ENCODE measurements at regions not wholly inside any gene's neighbourhood (a gene's known extent, or its start where the extent isn't known, plus 50 kb on each side); places are given as distances from the start of the nearest gene placed in this dataset.
"Not testable (repeated sequence)": the region's sequence is repeated elsewhere in the genome, so short reads cannot be mapped to it uniquely, and the experiment has no call there.

DNA sequence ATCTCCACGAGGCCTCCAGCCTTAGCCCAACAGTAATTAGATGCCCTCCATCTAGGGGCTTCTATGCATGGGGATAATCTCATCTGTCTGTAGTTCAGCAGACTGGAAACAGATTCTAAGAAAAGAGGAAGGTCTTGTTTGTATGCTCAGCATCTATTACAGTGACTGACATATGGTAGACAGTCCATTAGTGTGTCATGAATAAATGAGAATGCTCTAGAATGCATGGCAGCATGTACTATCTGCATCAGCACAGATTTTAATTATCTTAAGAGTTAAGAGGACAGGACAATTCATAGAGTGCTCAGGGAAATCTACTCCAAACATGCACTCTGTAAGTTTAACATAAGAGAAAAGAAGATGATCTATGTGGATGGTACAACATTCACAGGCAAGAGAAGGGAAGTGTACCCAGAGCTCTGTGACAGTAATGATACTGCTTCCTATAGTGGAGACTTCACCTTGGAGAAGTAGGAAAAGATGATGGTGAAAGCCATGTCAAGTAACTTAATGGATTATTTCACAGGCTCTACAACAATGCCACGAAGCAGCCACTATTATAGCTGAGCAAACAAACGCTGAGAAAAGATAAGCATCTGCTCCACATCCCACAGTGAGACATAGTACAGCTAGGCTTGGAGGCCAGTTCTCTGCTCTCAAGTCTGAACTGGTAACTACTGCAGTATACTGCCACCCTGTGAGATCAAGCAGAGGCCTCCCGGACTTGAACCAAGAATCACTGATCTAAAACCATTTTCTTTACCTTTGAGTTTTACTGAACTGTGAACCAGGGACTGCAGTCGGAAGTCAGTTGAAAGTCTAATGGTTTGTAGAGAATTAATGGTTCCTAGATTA is 309.2 kb upstream of the SPTLC3 start:
- peak in 1 of 2 experiments; percentile 11 for DNase-seq

DNA sequence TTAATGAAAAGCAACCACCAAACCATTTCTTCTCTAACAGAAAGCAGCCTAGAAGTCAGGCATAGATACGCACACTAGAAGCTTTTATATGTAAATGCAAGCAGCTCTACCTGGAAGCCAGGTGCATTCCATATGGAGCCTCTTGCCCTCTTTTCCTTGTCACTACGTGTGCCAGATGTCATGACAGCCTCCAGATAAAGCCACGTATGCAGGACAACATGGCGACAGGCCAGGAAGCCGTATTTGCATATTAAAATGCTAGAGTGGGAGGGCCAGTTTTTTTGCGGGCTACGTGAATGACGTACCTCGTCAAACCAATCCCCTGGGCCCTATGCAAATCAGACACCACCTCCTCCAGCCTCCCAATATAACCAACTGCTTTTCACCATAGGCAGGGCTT is 308.1 kb upstream of the SPTLC3 start:
- DNase-seq = peak in 1 of 2 experiments; percentile 18

- DNase-seq = no peak
Observed at GRCh38 chr20:12702312-12702711, 306.5 kb upstream of the SPTLC3 start.

- no peak for DNase-seq
Observed at GRCh38 chr20:12715371-12715770, 293.4 kb upstream of the SPTLC3 start.

GRCh38 chr20:12715991-12716680 is 292.6 kb upstream of the SPTLC3 start:
- no peak for DNase-seq

DNA sequence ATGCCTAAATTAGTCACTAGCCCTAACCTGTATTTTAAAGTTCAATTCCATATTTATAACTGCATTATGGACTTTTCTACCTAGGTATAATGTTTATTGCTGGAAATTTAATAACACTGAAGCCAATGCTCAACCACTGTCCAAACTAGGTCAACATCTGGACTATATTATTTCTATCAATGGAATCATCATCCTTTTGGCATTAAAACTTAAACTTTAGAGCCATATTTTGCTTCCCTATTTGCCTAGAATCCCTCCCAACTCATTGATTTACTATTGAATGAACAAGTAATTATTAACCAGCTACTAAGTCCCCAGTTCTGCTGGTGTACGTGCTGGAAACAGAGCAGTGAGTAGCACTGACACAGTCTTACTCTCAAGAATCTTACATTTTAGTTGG is 291.7 kb upstream of the SPTLC3 start:
- no peak for DNase-seq

- DNase-seq = no peak
Observed at GRCh38 chr20:12718619-12719018, 290.2 kb upstream of the SPTLC3 start.

GRCh38 chr20:12721636-12722035 is 287.1 kb upstream of the SPTLC3 start:
- no peak for DNase-seq

DNA sequence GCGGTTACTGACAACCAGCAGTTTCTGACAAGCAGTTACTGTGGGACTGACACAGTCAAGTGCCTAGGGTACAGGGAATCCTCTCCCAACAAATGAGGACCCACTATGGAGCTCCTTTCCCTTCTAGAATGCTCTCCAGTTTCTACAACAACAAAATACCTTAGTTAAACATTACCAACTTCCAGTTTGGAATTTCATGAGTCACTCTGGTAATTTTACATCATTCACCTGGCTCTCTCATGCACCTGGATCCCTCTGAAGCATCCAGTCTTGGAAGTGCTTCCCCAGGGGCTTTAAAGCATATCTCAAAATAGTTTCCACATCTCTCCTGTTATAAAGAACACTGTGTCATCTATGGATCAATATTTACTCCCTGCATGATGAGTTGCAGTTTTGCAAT is 286.7 kb upstream of the SPTLC3 start:
- no peak for DNase-seq

- no peak for DNase-seq
Observed at GRCh38 chr20:12723811-12724210, 285.0 kb upstream of the SPTLC3 start.

DNA sequence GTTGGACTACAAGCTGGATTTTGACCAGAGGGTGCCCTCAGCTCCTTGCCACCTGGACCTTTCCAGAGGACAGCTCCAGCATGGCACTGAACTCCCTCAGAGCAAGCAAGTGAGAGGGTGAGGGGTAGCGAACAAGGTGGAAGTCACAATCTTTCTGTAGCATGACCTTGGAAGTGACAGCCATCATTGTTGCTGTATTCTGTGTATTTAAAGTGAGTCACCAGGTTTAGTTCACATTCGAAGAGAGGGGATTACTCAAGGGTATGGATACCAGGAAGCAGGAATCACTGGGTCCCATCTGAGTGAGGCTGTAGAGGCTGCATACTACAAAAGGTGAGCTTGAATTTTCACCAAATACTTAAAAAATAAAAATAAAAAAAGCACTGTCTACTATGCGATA is 280.0 kb upstream of the SPTLC3 start:
- no peak for DNase-seq

DNA sequence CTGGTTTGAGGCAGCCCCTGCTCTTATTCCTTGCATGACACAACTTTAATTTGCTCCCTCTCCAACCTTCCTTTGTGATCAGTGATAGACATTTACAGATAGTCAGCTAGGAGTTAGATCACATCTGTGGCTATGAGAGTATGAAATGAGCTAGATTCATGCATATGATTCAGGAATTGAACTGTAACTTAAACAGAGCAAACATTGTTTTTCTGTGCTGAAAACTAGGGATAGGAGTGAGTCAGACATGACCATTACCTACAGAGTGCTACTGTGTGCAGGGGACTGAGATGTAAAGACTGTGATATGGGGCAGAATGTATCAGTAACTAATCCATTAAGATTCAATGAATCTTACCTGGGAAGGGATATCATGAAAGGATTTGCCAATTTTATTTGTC is 279.4 kb upstream of the SPTLC3 start:
- no peak for DNase-seq

DNA sequence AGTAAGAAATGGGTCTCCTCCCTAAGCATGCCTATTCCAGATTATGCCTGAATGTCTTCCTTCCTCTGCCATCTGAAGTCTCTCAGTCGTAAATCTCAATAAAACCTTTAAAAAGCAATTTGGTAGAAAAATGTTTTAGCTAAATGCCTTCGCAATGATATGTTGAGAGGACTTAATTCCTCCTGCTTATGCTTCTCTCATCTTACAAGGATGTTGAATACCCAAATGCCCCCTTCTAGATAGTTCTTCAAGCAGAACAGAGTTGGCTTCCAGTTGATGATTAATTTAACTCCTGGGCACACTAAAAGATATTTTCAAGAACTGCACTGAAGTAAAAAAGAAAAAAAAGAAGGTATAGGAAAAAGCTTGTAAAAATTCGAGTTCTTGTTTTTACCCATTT is 275.0 kb upstream of the SPTLC3 start:
- no peak for DNase-seq

DNA sequence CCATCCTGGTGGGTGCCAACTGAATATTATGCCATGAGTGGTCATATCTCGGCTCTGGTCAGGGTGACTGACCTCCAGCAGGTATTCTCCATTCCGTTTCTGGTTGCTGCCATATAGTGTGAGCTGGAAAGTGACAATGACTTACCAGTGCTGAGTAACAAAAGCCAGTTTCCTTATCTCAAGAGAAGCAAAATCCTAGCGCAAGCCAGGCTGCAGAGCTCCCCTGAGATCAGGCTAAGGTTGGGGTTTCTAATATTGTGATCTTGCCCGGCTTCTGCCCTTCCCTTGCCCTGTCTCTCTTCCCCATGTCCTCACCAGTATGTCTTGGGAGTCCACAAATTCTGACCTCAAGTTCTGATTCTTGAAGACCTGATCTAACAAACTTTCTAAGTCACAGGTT is 271.3 kb upstream of the SPTLC3 start:
- DNase-seq = no peak

- no peak for DNase-seq
Observed at GRCh38 chr20:12737900-12738299, 270.9 kb upstream of the SPTLC3 start.

DNA sequence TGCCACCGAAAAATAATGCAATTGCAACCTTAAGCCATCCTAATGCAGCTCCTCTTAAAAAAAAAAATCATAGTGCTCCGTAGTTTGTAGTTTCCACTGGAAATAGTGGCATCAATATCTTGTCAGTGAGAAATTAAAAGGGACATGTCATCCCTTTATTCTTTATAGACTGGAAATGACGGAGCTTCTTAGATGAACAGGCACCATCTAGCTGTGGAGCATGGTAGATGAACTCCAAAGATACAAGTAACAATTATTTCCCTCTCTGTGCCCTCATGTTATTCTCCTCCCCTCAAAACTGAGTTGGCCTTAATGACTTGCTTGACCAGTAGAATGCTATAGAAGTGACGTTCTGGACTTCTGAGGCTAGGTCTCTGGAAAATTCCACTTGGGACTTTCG is 268.1 kb upstream of the SPTLC3 start:
- DNase-seq = no peak

DNA sequence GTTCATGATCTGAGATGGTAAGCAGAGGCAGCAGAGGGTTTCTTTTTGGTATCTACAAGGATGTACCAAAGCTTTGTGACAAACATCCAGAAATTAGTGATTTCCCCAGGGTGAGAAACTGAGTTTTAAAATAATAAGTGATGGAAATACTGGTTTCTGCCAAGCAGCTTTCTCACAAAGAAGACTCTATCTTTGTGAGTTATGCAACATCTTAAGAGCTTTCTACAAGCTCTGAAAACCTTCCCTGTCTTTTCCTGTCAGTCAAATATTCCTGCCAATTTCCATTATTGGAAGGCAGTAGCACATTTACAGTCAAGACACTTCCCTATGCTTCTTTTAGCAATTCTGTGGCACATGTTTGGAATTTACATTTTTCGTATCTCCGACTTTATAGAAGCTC is 264.7 kb upstream of the SPTLC3 start:
- DNase-seq = no peak

DNA sequence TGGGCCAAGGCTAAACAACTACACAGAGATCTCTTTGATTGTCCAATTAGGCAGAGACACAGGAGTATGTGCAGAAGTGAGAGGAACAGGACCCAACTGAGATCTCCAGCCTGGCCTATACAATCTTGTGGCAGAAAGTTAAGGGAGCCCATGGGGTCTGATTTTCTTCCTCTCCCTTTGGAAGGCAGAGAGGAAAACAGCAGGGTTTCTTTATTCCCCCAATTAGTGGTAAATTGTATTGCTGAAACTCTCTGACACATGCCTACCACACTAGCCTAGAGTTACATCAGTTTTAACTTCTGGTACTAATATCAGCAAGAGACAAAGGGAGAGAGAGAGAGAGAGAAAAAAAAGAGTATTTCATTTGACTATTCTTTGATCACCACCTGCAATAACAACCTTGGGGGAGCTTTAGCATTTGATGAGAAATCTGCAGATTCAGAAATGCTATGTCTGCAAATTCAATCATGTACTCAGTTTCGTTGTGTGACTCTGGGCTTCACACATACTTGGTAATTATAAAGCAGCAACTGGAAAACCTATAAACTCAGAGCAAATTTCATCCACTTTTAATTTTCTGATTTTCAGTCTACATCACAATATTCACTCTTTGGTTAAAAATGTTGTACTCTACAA is 260.3 kb upstream of the SPTLC3 start:
- DNase-seq = no peak

DNA sequence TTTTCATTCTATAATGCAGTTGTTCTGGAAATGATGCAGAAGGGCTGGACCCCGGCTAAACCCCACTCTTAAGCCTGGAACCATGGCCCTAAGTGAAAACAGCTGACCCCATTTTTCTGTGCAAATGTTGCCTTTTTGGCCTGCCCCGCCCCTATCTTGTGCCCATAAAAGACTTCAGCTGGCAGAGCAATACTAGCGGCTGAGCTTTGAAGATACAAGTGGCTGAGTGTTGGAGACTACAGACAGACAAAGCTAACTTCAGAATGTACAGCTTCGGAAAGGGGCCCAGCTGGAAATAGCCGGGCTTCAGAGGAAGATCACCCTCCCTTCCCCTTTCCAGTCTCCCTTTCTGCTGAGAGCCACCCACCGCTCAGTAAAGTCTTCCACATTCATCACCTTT is 258.6 kb upstream of the SPTLC3 start:
- no peak for DNase-seq

- DNase-seq = not testable (repeated sequence)
Observed at GRCh38 chr20:12752900-12753693, 255.7 kb upstream of the SPTLC3 start.

DNA sequence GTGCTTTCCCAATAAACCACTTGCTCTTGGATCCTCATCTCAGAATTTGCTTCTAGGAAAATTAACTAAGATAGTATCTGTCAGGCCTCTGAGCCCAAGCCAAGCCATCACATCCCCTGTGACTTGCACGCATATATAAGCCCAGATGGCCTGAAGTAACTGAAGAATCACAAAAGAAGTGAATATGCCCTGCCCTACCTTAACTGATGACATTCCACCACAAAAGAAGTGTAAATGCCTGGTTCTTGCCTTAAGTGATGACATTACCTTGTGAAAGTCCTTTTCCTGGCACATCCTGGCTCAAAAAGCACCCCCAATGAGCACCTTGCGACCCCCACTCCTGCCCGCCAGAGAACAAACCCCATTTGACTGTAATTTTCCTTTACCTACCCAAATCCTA is 255.0 kb upstream of the SPTLC3 start:
- DNase-seq = not testable (repeated sequence)

- DNase-seq = not testable (repeated sequence)
Observed at GRCh38 chr20:12759493-12759892, 249.3 kb upstream of the SPTLC3 start.

DNA sequence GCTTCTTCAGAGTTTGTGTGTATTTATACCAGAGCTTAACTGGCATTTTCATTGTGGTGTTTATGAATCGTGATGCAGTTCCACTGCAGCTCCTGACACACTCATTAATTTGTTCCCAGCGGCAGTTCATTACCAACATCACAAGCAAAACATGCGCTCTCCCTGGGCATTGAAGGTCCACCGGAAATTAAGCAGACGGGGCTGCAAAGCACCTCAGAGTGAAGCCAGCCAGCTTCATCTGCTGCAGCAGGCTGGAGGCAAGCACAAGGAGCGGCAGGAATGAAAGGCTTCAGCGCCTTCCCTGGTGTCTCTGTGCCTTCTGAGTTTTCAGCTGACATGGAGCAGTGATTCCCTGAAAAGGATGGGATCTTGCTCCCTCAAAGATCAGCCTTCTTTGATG is 246.0 kb upstream of the SPTLC3 start:
- DNase-seq = no peak
